GM18951 (cell line): ENCODE measurements at regions not wholly inside any gene's neighbourhood (a gene's known extent, or its start where the extent isn't known, plus 50 kb on each side); places are given as distances from the start of the nearest gene placed in this dataset.

Experiments
- POLR2A ChIP-seq: IDR thresholded peaks from 4 replicates; pipeline ENCODE4 v1.6.1; 2011; ENCODE audit warnings: mild to moderate bottlenecking; ENCODE audit not compliant: insufficient read length, insufficient read depth; ENCODE audit errors: extremely low read depth
- in situ Hi-C: fragments of 300-500 bp; cut with MboI; formaldehyde crosslinking; loops from one replicate; pipeline ENCODE4 v1.12.0; 2022; ENCODE audit warnings: low sequenced_read_pairs, mixed read lengths, inconsistent platforms; ENCODE audit not compliant: unreplicated experiment

DNA sequence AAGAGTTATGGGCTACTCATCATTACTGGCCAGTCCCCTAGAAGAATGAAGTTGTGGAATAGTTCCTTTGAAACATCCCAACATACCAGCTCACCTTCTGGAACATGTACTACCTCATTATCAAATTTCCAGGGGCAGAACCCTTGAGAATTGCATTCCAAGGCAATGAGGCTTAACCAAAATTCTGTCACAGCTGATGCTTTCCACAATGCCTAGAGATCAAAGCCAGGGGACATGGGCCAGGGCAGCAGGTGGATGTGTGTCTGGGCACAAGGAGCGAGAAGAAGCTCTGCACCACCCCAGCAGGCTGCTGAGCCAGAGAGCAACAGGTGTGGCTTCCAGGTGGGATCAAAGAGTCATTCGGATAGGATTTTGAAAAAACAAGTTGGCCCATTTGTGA lies 362.1 kb downstream of the EFNB2 start:
- in situ Hi-C loops = no loop called here

DNA sequence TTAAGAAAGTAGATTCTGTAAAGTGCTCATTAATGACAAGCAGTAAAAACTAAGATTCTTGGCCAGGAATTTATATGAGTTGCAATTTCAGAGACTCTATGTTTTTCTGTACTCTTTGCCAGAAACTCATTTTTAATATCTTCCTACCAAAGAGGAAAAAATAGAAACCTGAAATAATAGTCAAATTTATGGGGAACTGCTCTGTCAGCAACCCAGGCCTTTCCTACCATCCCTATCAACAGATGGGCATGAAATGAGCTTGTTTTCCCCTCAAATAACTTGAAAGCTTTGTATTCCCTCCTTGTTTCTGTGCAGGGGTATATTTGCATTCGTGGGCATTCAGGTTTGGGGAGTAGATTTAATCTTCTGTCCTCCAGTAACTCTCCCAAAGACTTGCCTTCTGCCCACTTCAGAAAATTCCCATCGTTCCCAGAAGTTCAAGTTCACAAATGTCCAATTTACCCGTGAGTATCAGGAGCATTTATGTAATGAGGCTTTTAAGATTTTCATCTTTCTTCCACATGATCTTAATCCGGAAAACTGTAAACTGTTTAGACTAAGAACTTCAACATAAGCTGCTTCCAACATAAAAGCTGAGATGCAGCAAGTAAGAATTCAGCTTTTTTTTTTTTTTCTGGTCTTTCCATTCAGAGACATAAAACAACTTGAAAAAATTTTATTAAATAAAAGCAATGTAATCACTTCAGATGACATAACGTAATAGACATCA lies 363.1 kb downstream of the EFNB2 start:
- no peak for TF ChIP-seq POLR2A

More for the DNA sequence above, 362.1 kb downstream of the EFNB2 start:
- no peak for TF ChIP-seq POLR2A

DNA sequence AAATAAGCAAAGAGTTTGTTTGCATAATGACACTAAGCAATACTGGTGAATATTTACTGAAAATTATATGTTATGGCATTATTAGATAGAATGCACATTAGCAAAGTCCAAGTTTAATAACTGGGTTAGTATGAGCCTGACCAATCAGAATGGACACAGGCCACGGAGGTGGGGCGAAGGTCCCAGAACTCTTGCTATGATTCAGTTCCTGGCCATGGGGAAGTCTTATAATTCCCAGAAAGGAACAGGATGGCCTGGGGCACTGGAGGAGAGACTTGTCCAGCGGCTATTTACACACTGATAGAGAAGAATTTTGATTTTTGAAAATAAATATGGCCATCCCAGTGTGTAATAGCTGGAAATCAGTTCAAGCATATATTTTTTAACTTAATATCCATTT lies 372.0 kb downstream of the EFNB2 start:
- in situ Hi-C loops = no loop called here
- no peak for TF ChIP-seq POLR2A

More for the DNA sequence above, 363.1 kb downstream of the EFNB2 start:
- in situ Hi-C loops = no loop called here

DNA sequence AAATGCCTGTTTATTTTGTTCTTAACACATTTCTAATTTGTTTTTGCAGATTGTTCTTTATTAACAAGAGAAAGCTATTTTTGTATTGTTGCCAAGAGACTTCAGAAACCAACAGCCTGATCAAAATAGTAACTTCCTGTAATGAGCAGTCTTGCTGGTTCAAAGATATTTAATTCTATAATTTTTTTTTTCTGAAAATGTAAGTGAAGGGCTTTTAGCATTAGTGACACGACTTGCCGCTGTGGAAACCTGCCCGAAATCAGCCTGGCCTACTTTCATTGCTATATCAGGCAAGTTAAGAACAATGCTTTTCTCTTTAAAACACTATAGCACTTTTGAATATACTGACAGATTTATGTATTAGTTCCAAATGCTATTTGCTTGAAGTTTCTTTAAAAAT lies 374.3 kb downstream of the EFNB2 start:
- in situ Hi-C loops = no loop called here
- no peak for TF ChIP-seq POLR2A

DNA sequence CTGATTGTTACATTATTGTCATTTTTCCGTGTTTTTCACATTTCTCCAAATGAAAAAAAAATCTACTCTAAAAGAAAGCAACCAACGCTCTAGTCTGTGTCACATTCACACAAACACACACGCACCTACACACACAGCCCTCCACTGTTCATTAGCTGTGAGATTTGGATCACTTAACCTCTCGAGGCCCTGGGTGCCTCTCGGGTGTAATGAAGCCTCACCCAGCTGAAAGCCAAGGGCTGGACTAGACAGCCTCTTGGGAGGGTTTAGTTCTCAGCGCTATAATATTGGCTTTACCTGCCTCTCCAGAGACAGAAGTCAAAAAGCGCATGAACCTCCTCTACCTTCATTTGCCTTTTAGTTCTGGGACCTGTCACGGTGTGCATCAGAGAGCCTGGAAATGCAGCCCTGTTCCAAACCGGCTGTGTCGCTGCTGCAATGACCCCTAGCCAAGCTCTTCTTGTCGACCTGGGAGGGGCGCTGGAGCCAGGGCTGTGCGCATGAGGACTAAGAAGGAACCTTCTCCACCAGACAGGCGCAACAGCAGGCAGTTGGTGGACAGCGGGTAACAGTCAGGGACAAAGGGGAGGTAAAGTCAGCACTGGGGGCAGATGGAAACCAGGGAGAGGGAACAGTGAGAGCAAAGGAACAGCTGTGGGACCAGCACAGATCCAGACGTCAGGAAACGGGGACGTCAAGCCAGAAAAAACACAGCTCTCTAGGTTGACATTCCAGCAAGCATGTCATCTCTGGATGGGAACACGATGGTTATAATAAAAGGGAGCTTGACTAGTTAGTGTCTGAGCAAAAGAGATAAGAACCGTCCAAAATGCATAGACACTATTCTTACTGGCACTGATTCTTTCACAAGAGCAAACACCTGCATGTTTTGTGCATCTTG lies 375.9 kb downstream of the EFNB2 start:
- no peak for TF ChIP-seq POLR2A
- in situ Hi-C loops = no loop called here

DNA sequence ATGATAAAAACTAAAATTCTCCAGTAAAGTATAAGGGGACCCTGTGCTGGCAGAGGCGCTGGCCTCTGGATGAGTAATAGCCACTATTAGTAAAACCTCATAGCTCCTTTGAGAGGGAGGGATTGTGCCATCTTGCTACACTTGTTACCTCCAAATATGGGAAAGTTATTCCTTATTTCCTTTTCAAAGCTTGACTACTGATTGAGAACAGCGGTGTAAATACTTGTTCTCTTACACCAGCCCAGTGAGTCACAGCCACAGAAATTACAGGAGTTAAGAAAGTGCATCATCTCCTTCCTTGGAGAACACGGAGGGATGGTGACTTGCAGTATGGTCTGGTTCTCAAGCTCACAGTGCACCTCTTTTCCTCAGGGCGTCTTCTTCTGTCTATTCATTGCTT lies 379.0 kb downstream of the EFNB2 start:
- in situ Hi-C loops = no loop called here
- TF ChIP-seq POLR2A = no peak

DNA sequence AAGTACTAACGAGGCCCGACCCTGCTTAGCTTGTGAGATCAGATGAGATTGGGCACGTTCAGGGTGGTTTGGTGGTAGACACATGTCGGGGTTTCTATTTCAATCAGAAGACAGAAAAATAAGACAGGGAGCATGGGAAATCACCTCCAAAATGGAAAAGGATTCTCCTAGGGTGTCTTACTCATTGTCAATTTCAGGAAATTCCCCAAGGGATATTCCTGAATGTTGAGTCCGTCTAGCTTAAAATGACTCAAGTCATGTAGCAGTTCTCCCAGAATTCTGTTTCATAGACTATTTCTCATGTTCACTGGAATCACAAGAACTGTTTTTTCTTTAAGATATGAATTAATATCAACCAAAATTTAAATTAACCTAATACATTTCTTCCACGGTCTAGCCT lies 380.1 kb downstream of the EFNB2 start:
- no peak for TF ChIP-seq POLR2A
- in situ Hi-C loops = no loop called here

DNA sequence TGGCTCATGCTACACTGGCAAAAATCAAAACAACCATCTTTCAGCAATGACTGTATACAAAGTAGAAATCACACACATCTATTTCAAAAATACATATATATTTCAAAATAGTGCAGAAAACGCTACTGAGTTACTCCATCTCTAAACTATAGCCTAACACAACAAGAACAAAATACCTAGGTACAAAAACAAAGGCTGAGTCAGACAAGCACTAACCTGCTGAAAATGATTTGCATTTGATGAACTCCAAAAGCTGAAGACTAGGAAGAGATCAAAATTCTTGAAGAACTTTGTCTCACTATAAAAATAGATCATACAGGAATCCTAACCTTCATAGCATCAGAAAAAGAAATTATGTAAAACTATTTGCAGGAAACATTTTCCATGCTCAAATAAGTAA lies 381.6 kb downstream of the EFNB2 start:
- in situ Hi-C loops = no loop called here
- no peak for TF ChIP-seq POLR2A

DNA sequence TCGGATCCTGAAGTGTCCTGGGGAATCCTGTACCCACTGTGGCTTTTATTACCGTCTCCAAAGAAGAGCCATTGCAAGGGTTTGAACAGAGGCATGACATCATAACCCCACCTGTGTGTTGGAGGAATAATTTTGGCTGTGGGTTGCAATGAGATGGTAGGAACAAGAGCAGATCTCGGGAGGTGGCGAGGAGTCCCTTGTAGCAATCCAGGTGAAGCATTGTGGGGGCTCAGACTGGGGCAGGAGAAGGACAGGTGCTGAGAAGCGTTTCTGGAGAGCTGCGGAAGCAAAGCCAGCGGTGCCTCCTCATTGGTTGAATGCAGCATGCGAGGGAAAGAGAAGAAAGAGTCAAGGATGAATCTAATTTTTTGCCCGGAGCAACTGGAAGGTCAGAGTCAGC lies 382.4 kb downstream of the EFNB2 start:
- no peak for TF ChIP-seq POLR2A
- in situ Hi-C loops = no loop called here

DNA sequence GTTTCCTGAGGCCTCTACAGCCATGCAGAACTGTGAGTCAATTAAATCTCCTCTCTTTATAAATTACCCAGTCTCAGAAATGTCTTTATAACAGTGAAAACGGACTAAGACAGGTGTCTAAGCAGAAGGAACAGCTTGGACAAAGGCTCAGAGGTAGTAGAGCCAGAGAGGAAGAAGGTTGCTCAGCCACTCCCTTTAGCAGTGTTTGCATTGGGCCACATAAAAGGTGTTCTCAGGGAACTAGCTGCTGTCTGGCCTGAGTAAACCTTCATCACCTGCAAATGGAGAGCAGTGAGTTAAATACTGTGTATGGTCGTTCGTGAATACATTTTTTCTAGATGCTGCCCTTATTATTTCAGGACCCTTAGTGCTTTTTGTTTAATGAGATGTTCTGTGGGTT lies 383.4 kb downstream of the EFNB2 start:
- in situ Hi-C loops = no loop called here
- TF ChIP-seq POLR2A = no peak

DNA sequence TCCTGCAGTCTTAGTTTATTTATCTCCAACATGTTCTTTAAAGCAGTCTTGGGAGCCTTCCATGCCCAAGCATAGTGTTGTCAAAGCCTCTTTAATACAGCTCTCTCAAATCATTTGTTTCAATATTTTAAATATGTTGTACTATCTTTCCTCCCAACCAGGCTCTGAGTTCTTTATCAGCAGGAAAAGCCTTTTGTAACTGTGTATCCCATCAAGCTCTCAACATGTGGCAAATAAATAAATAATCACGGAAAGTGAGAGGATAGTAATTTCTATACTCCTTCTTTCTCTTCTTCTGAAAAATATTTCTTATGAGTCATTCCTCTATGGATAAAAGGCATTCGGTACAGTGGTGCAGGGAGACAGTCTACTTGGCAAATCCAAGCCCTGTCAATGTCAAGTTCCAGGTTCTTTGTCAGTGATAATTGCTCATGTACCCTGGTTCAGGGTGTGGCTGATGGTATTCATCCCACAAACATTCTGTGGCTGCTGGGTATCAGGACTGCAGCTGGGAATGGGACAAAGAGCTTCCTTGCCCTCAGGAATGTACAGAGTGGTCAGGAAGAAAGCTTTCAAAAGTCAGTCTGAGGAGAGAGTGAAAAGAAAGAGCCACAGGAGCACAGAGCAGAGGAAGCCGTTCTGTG lies 384.3 kb downstream of the EFNB2 start:
- no peak for TF ChIP-seq POLR2A

DNA sequence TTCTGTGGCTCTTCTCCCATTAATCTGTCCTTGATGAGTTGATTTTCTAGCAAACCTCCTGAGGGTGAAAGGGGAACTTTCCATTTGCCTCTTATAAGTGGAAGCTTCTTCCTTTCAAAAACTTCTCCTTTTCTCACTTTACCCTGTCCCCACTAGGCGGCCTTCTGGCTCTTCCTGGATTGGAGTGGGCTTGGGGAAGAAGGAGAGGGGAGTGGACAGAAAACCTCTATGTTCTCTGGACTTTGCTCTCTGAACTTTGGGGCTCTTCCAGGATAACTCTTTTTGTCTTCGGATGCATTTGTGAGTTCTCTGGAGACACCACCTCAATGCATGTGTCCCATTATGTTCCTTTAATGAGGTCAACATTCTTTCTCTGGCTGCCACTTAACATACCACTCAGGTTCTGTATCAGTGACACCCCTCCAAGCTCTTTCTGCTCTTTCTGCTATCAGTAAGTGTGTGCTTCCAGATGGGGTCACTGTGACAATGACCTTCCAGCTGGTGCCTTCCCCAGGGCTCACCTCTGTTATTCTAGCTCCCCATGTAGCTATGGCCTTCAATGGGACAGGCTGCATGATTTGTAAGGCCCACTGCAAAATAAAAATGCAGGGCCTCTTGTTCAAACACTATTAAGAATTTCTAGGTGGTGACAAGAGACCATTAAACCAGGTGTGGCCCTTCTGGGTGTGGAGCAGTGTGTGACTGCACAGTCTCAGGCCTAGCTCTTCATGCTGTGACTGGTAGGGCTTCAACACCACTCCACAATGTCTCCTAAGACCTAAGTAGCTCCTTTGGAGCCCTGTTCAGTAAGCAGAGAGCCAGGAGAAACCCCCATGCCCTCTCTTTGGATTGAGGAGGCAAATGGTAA lies 389.2 kb downstream of the EFNB2 start:
- in situ Hi-C loops = no loop called here

More for the DNA sequence above, 384.3 kb downstream of the EFNB2 start:
- in situ Hi-C loops = no loop called here

More for the DNA sequence above, 389.2 kb downstream of the EFNB2 start:
- no peak for TF ChIP-seq POLR2A
